ENCODE measurements at regions not wholly inside any gene's neighbourhood (a gene's known extent, or its start where the extent isn't known, plus 50 kb on each side); places are given as distances from the start of the nearest gene placed in this dataset.

DNA sequence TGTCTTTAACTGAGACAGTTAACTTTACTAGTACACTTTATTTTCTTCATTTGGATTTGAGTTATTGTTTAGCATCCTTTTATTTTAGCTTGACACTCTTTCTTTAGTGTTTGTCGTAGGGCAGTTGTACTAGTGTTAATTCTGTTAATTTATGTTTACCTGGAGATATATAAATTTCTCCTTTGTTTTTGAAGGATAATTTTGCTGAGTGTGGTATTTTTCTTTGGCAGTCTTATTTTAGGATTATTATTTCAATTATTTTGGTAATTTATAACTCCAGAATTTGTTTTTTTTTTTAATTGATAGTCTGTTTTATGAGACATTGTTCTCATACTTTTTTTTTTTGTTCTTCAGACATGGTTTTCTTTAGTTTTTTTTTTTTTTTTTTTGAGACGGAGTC is 73.8 kb upstream of the CHODL start:
- ChIA-PET CTCF (no interaction called here), POLR2A (no interaction called here)
- no peak for DNase-seq (ENCODE audit: low read depth, low spot score)
- dilution Hi-C loops (cut with MboI; ENCODE audit: extremely low pct_ligation_motif_present, low sequenced_read_pairs) (no loop called here), intact Hi-C loops (cut with micrococcal nuclease) (no loop called here)
- FAIRE-seq = no peak
- TF ChIP-seq GATA2 (IDR thresholded peaks at IDR 0.05; ENCODE audit: insufficient read depth, insufficient read length, low read depth, low read length) (no peak), MYC (IDR thresholded peaks at IDR 0.05; ENCODE audit: low read depth, low read length) (no peak), JUN (IDR thresholded peaks at IDR 0.05; ENCODE audit: borderline replicate concordance, insufficient read depth, insufficient read length, low read depth) (no peak), POLR2AphosphoS5 (IDR thresholded peaks at IDR 0.05; ENCODE audit: insufficient read depth, low read depth, low read length) (no peak)
- Histone ChIP-seq H3K27me3 (ENCODE audit: control insufficient read depth in 2 of 2, insufficient read depth in 2 of 2, low read length in 2 of 2) (no peaks in the 10 kb centered on the region), H3K9ac (replicated peaks; ENCODE audit: extremely low read depth, insufficient read depth, low read length) (no peak overlapping the region), H3K36me3 (ENCODE audit: control insufficient read depth in 2 of 2, extremely low read depth in 1 of 2, insufficient read depth in 2 of 2, low read length in 2 of 2) (no peaks in the 10 kb centered on the region), H3K4me3 (replicated peaks in 1 of 3; ENCODE audit: insufficient read depth in 1 of 3, low read depth in 1 of 3, low read length in 3 of 3) (no peak overlapping the region), H3K9me1 (replicated peaks; ENCODE audit: control insufficient read depth, extremely low read depth, insufficient read depth, low read length) (no peaks in the 10 kb centered on the region), H4K20me1 (replicated peaks; ENCODE audit: control insufficient read depth, extremely low read depth, insufficient read depth, low read length) (no peaks in the 10 kb centered on the region), H3K79me2 (ENCODE audit: control insufficient read depth, insufficient read depth, low read length) (no peaks in the 10 kb centered on the region), H2AFZ (ENCODE audit: low read depth, low read length) (no peak overlapping the region), H3K4me1 (ENCODE audit: control insufficient read depth, extremely low read depth, insufficient read depth, low read length) (no peaks in the 10 kb centered on the region), H3K9me3 (replicated peaks; ENCODE audit: control insufficient read depth, insufficient read depth, low read length) (no peaks in the 10 kb centered on the region), H3K4me2 (ENCODE audit: insufficient read depth, low read length) (no peak overlapping the region), H3K27ac (ENCODE audit: insufficient read depth, low read depth, low read length) (no peak overlapping the region)
- BruUV-seq (replicated peaks) = no TSS peak

DNA sequence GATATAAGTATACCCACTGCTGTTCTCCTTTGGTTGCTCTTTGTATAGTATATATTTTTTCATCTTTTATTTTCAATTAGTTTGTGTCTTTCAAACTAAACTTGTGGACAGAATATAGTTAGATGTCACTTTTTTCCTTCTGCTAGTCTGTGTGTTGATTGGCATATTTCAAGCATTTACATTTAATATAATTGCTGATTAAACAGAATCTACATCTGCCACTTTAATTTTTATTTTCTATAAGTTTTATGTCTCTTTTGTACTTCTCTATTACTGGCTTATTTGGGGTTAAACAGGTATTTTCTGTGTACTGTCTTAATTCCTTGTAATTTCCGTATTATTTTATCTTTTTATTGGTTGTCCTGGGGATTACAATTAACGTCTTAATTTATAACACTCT is 74.4 kb upstream of the CHODL start:
- intact Hi-C loops (cut with micrococcal nuclease) = no loop called here
- Histone ChIP-seq H3K9ac (replicated peaks; ENCODE audit: extremely low read depth, insufficient read depth, low read length) (no peak overlapping the region), H3K4me3 (replicated peaks in 1 of 3; ENCODE audit: insufficient read depth in 1 of 3, low read depth in 1 of 3, low read length in 3 of 3) (no peak overlapping the region), H4K20me1 (replicated peaks; ENCODE audit: control insufficient read depth, extremely low read depth, insufficient read depth, low read length) (no peaks in the 10 kb centered on the region), H3K27ac (ENCODE audit: insufficient read depth, low read depth, low read length) (no peak overlapping the region), H3K79me2 (ENCODE audit: control insufficient read depth, insufficient read depth, low read length) (no peaks in the 10 kb centered on the region), H2AFZ (ENCODE audit: low read depth, low read length) (no peak overlapping the region), H3K4me2 (ENCODE audit: insufficient read depth, low read length) (no peak overlapping the region), H3K36me3 (ENCODE audit: control insufficient read depth in 2 of 2, extremely low read depth in 1 of 2, insufficient read depth in 2 of 2, low read length in 2 of 2) (no peaks in the 10 kb centered on the region), H3K9me1 (replicated peaks; ENCODE audit: control insufficient read depth, extremely low read depth, insufficient read depth, low read length) (no peaks in the 10 kb centered on the region), H3K4me1 (ENCODE audit: control insufficient read depth, extremely low read depth, insufficient read depth, low read length) (no peaks in the 10 kb centered on the region), H3K9me3 (replicated peaks; ENCODE audit: control insufficient read depth, insufficient read depth, low read length) (no peaks in the 10 kb centered on the region), H3K27me3 (ENCODE audit: control insufficient read depth in 2 of 2, insufficient read depth in 2 of 2, low read length in 2 of 2) (no peaks in the 10 kb centered on the region)
- TF ChIP-seq, protein P1, sequence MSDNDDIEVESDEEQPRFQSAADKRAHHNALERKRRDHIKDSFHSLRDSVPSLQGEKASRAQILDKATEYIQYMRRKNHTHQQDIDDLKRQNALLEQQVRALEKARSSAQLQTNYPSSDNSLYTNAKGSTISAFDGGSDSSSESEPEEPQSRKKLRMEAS (IDR thresholded peaks at IDR 0.05; ENCODE audit: insufficient read depth, insufficient read length) = no peak
- TF ChIP-seq EZH2 (IDR thresholded peaks at IDR 0.05; ENCODE audit: borderline replicate concordance, low read depth, low read length, severe bottlenecking) (no peak), MYC (IDR thresholded peaks at IDR 0.05; ENCODE audit: low read depth, low read length) (no peak), FOS (IDR thresholded peaks at IDR 0.05; ENCODE audit: borderline replicate concordance, insufficient read depth, low read length) (no peak), GATA2 (IDR thresholded peaks at IDR 0.05; ENCODE audit: insufficient read depth, insufficient read length, low read depth, low read length) (no peak), JUN (IDR thresholded peaks at IDR 0.05; ENCODE audit: borderline replicate concordance, insufficient read depth, insufficient read length, low read depth) (no peak), POLR2AphosphoS5 (IDR thresholded peaks at IDR 0.05; ENCODE audit: insufficient read depth, low read depth, low read length) (no peak), POLR2A (IDR thresholded peaks at IDR 0.05; ENCODE audit: low read depth, low read length) (no peak)
- TF ChIP-seq, protein P2, sequence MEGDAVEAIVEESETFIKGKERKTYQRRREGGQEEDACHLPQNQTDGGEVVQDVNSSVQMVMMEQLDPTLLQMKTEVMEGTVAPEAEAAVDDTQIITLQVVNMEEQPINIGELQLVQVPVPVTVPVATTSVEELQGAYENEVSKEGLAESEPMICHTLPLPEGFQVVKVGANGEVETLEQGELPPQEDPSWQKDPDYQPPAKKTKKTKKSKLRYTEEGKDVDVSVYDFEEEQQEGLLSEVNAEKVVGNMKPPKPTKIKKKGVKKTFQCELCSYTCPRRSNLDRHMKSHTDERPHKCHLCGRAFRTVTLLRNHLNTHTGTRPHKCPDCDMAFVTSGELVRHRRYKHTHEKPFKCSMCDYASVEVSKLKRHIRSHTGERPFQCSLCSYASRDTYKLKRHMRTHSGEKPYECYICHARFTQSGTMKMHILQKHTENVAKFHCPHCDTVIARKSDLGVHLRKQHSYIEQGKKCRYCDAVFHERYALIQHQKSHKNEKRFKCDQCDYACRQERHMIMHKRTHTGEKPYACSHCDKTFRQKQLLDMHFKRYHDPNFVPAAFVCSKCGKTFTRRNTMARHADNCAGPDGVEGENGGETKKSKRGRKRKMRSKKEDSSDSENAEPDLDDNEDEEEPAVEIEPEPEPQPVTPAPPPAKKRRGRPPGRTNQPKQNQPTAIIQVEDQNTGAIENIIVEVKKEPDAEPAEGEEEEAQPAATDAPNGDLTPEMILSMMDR (IDR thresholded peaks at IDR 0.05; ENCODE audit: extremely low read depth in 1 of 2, insufficient read depth in 1 of 2, low read depth in 1 of 2, low read length in 2 of 2) = no peak
- CTCF ChIA-PET = no interaction called here
- POLR2A ChIA-PET = no interaction called here
- no peak for DNase-seq (ENCODE audit: low read depth, low spot score)
- no TSS peak for BruUV-seq (replicated peaks)
- dilution Hi-C loops (cut with MboI; ENCODE audit: extremely low pct_ligation_motif_present, low sequenced_read_pairs) = no loop called here
- FAIRE-seq = no peak

Measured in endothelial cell of umbilical vein (primary cell).